ENCODE measurements at regions not wholly inside any gene's neighbourhood (a gene's known extent, or its start where the extent isn't known, plus 50 kb on each side); places are given as distances from the start of the nearest gene placed in this dataset.

DNA sequence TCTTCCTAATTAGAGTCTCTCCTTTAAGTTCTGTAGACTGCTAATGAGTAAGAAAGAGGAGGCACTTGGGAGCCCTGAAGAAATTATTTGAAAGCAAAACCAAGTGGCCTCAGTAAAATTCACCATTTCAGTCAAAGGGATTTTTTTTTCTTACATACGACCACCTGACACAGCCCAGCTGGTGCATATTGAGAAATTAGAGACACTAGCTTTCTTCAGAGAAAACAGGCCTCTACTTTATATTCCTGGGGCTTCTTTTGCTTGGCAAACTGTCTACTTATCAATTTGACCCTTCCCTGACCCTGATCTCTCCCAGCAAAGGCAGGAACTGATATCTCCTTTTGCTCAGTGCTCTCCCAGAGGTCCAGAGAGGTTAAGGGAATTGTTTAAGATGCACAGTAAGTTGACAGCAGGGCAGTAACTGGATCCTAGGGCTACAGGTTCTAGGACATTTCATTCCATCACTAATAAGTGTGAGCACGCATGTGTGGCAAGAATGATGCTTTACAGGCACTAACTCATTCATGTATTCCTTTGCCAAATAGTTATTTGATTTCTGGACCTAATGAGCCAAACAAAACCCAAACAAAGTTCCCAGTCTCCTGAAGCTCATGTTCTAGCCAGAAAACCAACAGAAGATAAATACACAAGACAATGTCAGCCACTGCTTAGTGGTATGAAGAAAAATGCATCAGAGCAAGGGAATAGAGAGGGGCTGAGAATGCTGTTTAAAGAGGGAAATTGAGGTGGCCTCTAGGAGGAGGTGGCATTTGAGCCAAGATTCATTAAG is 467.6 kb downstream of the SOX6 start:
- DNase-seq, result no peak

DNA sequence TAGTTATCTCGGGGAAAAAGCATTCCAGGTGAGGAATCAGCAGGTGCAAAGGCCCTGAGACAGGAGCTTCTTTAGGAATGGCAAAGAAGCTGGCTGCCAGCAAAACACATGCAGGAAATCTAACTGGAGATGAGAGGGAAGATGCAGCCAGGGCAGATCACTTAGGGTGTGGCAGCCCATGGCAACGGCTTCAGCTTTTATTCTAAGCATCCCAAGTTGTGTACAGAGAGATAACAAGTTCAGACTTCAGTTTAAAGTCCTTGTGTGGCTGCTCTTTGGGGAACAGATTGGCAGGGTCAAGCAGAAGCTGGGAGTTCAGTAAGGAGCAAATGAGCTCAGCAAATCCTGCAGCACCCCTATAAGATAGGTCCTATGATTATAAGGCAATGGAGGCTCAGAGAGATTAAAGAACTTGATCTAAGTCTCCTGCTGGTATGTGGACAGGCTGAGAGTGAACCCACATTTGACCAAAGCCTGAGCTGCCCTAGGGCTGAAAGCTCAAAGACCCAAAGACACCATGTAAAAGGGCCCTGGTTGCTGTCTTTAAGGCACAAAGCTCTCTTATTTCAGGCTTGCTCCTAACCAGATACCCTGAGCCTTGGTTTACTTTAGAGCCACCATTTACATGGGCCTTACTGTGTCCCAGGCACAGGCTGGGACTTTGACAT is 466.8 kb downstream of the SOX6 start:
- no peak for DNase-seq

DNA sequence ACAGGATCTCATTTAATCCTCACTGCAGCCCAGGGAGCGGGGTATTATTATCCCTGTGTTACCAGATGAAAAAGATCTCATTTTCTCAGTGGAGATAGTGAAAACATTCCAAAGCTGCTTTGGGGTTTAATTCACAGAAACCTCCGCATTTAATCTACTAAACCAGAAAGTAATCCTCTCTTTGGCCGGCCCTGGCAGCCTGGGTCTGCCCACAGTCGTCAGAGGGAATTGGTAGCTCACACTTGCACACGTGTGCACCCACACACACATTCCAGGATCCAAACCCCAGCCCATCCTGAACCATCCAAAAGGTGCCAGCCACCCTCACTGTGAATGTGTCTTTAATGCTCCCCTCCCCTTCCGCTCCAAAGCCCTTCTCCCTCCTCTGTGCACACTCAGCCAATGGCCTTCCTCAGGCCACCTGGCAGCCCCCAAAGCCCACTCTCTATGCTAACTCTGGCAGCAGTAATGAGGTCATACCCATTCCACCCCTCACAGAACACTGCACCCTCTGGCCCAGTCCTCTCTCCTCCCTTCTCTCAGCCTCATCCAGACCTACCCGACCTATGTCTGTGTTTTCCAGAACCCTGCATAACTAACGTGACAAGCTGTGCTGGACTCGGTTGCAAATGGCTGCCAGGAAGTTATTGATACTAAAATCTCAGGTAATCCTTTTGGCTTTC is 466.2 kb downstream of the SOX6 start:
- no peak for DNase-seq

DNA sequence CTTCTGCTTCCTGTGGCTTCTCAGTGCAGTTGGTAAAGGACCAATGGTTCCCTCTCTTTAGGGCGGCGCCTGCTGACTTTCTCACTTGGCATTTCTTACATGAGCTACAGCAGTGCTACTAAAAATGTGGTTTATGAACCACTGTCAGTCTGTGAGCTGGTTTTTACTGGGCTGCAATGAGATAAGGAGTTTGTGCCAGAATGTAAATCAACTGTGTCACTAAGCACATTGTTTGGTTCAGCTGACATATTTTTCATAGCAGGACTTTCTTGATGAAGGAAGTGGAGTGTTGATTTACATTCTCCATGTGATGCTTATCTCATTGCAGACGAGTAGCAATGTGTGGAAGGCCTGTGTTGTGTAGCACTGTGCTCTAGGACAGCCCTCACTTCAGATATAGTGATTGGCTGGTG is 463.3 kb downstream of the SOX6 start:
- peak in 1 of 2 donors; percentile 5 for DNase-seq

DNA sequence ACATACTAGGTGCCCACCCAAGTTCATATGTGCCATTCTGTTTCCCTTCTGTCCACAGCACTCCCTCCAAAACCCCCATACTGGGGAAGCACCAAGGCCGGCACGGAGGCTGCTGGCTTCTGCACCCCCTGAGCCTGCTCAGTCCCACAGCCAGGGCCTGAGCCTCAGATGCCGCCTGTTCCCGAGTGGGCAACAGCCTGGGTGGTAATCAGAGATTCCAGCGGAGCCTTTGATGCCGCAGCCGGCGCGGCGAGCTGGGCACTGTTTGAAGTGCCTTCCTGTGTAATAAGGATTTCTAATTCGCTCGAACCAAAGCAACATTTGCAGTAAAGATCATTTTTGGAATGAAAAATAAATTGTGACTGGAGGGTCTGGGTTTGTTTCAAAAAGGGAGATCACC is 460.3 kb downstream of the SOX6 start:
- no peak for DNase-seq

DNA sequence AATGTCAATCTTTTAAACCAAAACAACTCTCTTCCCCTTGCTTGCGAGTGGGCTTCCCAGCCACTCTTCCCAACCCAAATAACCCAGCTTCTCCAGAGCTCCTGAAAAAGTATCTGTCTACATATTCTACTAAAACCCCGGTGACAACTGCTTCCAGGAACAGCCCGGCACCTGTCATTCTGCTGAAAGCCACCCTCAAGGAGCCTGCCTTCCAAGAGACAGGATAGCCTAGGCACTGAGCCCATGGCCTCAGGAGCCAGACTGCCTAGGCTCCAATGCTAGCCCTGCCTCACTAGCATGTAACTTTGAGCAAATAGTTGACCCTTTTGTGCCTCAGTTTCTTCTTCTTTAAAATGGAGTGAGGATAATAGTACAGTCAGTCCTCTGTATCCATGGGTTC is 459.8 kb downstream of the SOX6 start:
- no peak for DNase-seq

DNA sequence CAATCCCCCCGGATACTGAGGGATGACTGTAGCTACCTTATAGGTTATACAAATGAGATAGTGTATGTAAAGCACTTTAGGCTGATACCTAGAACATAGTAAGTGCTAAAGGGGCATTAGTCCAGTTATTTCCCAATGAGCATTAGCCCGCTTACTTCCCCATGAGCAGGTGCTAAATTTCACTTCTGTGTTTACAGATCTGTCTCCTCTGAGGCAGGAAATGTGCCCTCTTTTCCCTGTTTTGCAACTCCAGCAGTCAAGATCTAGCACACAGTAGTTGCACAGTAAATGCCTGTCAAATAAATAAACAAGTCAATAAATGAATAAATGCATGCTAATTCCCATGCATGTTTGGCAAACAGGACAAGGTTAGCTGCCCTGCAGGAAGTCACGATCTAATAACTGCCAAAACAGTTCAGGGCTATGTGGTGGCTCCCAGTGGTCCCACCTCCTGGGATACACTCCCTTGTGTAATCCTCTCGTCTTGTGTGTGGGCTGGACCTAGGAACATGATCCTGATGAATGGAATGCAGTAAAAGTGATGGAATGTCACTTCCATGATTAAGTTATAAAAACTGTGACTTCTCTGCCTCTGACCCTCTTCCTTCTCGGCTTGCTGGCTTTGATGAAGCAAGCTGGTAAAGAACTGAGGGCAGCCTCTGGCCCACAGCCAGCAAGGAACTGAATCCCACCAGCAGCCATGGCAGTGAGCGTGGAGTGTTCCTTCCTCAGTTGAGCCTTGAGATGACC is 459.0 kb downstream of the SOX6 start:
- peak; percentile 13 to 33 for DNase-seq

DNA sequence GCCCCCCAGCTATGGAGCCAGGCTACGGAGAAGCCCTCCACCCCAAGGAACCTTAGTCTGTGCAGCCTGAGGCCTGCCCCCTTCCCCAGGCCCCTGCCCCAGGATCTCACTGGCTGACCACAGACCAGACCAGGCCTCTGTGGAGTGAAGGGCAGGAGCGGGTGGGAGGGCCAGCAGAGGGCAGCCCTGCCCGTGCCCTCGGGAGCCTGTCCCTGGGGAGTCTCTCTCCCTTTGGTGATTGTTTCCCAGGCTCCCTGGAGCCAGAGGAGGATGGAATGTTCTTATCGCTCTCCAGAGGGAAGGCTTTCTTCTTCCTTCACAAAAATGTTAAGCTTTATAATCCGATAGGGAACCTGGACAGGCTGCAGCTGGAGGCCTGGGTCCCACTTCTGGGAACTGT is 455.3 kb downstream of the SOX6 start:
- DNase-seq, result no peak

DNA sequence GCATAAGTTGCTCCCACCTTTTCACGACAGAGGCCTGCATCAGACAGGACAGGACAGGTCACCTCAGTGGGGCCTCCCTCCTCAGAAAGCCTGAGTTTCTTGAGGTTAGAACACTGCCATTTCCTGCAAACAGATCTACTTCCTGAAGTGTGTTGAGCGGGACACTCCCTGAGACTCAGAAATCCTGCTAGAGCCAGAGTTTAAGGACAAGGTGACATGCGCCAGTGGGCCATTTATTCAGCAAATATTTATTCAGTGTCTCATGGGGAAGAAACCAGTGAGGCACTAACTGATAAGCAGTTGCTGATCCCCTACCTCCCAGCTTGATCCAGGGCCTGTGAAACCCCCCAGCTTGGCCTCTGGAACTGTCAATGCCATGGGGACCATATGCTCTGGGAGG is 454.6 kb downstream of the SOX6 start:
- DNase-seq, result no peak

DNA sequence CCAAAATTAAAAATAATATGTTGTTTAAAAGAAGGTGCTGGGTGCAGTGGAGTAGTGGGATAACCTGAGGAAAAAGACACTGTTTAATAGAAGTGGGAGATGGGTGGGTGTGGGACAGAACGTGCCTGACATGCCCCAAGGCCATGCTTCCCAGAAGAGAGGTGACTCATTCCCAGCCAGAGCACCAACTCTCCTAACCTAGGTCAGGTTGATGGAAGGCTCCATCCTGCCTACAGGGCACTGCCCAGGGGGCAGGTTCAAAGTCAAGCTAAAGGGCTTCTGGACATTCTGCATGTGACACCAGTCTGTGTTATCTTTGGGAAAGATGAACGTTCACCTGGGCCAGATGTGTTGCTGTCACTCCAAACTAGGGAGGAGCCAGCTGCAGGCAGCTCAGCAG is 453.1 kb downstream of the SOX6 start:
- DNase-seq, result no peak

DNA sequence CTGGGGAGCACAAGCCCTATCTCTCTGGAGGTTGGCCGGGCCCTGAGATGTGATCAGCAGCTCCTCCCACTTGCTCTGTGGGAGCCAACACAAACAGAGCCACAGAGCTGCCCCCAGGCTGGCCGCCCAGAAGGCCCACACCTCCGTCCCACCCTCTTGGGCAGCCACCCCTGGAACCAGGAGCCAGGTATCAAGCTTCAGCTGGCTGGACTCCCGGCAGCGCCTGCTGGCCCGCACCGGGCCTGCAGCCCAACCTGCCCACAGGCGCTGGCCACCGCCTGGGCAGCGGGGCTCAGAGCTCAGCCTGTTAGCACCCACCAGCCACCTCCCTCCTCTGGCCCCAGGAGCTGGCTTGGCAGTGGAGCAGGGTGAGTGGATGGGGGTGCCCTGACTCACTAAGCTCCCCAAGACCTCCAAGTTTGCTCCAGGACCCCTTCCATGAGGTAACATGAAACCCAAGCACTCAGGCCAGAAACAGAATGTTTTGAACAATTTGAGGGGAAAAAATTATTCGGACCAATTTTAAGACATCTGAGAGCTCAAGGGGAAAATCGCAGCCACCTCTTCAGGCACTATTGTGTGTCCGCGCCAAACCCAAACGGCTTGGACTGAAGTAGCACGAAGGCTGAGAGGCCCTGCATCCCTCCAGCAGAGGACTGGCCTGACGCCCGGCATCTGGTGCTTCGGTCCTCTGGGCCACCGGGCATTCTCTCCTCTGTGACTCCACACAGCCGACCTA is 450.8 kb downstream of the SOX6 start:
- DNase-seq, result no peak

DNA sequence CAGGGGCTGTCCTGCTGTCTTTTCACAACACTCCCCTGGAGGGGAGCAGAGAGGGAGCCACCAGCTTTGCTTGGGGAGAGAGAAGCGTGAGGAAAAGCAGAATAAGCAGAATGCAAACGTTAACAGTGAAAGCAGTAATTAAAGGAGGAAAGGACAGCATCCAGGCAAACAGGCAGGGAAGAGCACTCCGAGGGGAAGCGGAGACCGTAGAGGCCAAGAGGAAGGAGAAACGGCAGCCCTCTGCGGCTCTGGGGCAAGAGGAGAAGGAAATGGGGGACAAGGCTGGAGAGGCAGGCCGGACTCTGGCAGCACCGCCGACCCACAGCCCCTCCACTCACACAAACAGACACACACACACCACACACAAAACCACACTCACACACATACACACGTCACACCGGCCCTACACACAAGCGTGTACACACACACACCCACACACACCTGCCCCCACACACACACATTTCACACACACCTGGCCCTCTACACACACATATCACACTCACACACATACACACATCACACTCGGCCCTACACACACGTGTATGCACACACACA is 449.8 kb downstream of the SOX6 start:
- DNase-seq, result no peak

DNA sequence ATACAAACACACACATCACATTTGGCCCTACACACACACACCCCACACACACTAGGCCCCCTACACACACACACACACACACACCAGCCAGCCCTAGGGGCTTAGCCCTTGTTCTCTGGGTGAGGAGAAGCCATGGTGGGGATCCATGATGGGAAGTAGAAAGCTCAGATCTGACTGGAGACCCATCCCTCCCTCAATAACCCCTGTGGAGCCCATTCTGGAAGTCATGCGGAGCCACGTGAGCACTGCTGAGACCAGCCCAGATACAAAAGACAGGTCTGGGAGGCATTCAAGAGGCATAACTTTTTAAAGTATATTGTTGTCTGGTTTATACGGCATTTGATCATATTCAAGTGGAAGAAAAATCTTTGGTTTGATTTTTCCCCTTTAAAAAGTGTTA is 448.5 kb downstream of the SOX6 start:
- no peak for DNase-seq

DNA sequence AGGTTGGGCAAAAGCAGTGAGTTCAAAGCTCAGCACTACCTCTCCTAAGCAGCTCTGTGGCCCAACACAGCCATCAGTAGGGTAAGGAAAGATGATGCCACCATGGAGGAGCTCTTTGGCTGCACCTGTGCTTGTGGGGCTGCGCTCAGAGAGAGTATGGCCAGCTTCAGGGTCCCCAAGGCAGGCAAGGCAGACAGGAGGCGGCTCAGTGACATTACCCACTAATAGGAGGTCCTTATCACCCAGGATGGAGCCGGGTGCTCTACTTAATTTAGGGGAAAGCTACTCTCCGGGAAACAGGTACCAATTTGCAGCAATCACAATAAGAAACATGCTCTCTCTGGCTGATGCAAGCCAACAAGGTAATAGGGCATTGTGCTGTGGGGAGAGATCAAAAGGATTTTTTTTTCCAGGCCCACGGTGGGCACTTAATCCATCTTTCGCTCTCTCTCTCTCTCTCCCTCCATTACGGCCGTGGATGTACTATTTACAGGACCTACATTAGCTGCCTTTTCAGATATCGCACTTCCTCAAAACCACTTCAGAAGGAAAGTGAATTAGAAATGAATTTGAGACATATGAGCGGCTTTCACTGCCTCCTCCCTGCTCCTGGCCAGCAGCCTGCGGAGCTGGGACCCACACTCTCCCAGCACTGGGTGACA is 446.3 kb downstream of the SOX6 start:
- no peak for DNase-seq

DNA sequence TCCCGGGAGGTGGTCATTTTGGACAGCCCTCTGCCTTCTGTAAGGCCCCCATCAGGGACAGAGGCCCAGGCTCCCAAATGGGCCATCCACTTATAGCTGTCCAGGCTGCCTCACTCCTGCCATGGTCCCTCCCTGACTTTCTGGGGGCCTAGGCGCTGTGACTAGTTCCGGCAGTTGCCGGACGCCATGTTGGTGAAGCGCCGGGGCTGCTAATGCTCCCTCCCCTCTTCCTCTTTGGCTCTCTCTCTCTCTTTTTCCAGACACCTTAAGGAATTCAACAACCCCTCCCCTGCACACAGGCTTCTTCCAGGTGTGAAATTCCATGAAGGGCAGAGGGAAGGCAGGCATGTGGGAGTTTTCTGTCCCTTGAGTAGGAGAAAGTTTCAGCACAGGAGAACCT is 445.6 kb downstream of the SOX6 start:
- no peak for DNase-seq

DNA sequence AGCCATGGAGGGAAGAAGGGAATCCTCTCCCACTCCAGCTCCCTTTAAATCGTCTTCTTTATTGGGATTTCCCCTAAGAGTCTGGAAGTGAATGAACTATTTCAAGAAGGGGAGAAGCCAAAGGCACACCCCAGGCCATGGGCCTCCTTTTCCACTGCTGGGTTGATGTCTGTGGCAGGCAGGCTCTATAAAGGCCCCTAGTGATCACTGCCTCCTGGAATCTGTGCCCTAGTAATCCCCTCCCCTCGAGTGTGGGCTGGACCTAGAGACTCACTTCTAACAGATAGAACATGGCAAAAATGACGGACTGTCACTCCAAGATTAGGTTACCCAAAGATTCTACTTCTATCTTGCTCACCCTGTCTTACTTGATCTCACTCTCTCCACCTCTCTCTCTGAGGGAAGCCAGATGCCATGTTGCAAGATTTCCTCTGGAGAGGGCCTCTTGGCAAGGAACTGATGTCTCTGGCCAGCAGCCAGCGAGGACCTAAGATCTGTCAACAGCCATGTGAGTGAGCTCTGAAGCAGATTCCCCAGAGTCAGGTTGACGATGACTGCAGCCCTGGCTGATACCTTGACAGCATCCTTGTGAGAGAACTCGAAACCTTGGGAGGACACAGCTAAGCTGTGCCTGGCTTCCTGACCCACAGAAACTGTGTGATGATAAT is 444.8 kb downstream of the SOX6 start:
- DNase-seq, result peak; percentile 19 to 27

DNA sequence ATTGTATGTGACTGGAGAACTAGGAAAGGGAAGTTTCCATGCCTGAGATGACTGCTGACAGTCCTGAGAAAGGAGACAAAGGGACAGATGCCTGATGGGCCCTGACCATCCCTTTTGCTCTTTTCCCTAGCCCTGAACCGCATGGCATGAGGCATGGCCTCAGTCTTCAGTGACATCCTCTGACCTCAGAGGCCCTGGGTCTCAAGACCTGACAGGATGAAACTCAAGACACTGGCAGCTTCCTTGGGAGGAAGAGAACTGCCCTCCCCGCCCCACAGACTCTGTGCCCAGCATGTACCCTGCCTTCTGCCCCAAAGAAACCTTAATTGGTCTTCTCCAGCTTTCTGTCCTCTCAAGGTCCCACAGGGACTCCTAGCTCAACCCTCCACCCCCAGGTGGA is 444.1 kb downstream of the SOX6 start:
- no peak for DNase-seq

DNA sequence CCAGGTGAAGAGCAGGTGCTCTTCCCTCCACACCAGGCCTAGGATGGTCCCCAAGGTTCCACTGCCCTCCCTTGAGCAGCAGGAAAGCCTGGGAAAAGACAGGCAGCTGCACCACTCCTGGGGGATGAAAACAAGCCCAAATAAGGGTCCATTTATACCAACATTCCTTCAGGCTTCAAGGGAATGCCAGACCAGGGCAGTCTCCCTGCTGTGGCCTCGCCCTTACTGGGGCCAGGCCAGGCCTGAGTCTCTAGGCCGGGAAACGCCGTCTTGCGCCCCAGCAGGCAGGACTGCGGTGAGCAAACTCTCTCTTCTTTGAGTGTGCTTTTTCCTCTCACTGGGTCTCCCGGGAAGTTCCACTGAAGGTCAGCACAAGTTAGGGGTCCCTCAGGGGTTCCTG is 443.5 kb downstream of the SOX6 start:
- no peak for DNase-seq

DNA sequence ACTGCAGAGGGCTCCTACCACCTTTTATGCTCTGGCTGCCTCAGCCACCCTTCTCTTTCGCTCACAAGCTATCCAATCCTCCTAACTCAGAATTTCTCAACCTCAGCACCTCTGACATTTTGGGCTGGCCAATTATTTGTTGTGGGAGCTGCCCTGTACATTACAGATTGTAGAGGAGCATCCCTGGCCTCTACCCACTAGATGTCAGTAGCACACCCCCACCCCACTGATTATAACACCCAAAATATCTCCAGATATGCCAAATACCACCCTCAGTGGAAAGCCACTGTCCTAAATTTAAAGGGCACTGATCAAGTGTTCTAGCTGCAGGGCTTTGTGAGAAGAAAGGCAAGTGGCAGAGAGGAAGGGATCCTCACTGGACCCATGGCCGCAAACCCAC is 443.1 kb downstream of the SOX6 start:
- no peak for DNase-seq
